OCI-LY3 (cell line): ENCODE measurements at regions not wholly inside any gene's neighbourhood (a gene's known extent, or its start where the extent isn't known, plus 50 kb on each side); places are given as distances from the start of the nearest gene placed in this dataset.

Source experiments
- CTCF ChIP-seq: fragments of 200-600, 300-600 bp; sonication (generic); IDR thresholded peaks from 2 replicates; pipeline ENCODE4 v1.5.1; 2014; ENCODE audit warnings: antibody characterized with exemption, low read length, low read depth
- EZH2phosphoT487 ChIP-seq: fragments of 200-600 bp; shearing (Covaris generic); IDR thresholded peaks from 2 replicates; pipeline ENCODE4 v1.6.1; 2018; ENCODE audit warnings: antibody characterized with exemption, mixed run types, low read depth

- TF ChIP-seq CTCF (no peak), EZH2phosphoT487 (no peak)
Measured at GRCh38 chr12:42705863-42706262, 116.3 kb upstream of the PRICKLE1 start.
